ENCODE measurements at regions not wholly inside any gene's neighbourhood (a gene's known extent, or its start where the extent isn't known, plus 50 kb on each side); places are given as distances from the start of the nearest gene placed in this dataset.
"Not testable (repeated sequence)": the region's sequence is repeated elsewhere in the genome, so short reads cannot be mapped to it uniquely, and the experiment has no call there.

GRCh38 chr14:86775896-86776295 is 1217.1 kb downstream of the GALC start:
- not testable (repeated sequence) for DNase-seq

GRCh38 chr14:86774916-86775315 is 1218.1 kb downstream of the GALC start:
- DNase-seq, result no peak

- no peak for DNase-seq
Measured at GRCh38 chr14:86772075-86772474, 1220.9 kb downstream of the GALC start.

GRCh38 chr14:86770186-86770585 is 1222.8 kb downstream of the GALC start:
- DNase-seq, result no peak

DNA sequence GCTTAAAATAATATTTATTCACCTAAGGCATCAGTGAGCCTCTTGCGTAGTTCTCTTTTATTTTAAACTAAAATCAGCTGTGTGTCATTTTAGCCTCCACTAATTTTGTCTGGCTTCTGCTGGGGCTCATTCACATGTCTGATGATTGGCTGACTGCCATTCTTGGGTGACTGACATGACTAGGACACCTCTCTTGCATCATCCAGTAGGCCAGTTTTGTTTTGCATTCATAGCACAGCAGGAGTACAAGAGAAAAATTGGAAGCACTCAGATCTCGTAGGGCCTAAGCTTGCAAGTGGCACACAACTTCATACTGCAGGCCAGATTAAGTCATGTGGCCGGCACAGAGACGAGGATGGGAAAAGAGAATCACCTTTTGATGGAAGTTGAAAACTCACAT is 1226.5 kb downstream of the GALC start:
- DNase-seq, result no peak

DNA sequence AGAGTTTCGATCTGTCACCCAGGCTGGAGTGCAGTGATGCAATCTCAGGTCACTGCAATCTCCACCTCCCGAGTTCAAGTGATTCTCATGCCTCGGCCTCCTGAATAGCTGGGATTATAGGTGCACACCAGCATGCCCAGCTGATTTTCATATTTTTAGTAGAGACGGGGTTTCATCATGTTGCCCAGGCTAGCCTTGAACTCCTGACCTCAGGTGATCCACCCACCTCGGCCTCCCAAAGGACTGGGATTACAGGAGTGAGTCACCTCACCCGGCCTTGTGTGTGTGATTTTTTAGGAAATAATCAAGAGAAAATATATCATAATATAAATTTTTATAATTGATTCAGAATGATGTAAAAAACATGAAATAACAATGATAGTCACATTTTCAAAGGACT is 1231.4 kb downstream of the GALC start:
- no peak for DNase-seq

DNA sequence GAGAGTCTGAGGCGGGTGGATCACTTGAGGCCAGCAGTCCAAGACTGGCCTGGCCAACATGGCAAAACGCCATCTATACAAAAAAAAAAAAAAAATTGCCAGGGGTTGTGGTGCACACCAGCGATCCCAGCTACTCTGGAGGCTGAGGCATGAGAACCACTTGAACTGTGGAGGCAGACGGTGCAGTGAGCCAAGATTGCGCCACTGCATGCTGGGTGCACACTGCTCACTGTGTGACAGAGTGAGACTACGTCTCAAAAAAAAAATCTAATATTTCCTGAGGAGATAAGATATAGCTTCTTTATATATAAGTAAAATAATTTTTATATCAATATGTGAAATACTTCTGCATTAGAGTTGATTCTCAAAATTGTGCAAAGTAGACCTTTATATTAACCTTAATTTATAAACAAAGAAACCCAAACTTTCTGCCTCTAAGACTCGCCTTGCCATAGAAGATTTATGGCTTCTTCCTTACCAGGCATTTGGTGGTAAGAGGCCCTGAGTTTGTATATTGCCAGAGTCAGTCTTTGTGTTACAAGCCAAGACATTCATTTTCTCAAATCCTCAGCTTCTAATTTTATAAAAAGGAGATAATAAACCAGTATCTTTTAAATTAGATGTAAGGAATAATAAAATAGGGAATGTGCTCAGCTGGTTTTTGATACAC is 1226.7 kb downstream of the FLRT2 start:
- DNase-seq, result no peak

GRCh38 chr14:86750488-86750887 is 1220.5 kb downstream of the FLRT2 start:
- not testable (repeated sequence) for DNase-seq

DNA sequence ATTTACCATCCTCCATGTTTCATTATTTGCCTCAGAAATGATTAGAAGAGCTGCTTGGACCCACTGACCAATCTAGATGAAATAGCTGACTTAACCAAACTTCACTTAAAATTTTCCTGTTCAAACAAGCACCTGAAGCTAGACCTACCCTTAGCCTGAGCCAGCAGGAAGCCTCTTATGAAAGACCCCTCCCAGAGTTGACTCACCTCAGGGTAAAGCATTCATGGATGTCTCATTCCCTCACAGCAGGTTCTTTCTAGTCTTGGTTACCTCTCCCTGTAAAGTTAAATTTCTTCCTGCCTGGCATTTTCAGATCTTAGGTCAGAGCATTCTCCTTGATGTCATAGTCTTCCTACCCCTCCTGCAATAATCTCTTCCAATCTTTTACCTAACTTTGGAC is 1209.8 kb downstream of the FLRT2 start:
- DNase-seq, result no peak

- DNase-seq, result not testable (repeated sequence)
Measured at GRCh38 chr14:86731427-86731826, 1201.5 kb downstream of the FLRT2 start.

DNA sequence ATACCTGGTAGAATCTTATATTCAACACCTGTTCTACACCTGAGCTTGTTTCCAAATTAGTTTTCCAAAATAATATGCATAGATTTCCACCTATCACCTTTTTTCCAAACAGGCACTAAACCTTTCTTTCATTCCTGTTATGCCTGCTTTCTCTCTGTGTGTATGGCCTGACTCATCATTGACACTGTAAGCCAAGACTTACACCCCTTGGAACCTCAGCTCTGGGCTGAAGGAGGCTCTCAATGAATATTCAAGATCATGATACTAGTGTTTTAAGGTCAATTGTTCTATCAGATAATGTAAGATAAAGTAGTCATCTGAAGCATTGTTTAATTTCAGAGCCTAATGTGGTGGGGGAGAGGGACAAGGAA is 1193.3 kb downstream of the FLRT2 start:
- DNase-seq, result no peak

DNA sequence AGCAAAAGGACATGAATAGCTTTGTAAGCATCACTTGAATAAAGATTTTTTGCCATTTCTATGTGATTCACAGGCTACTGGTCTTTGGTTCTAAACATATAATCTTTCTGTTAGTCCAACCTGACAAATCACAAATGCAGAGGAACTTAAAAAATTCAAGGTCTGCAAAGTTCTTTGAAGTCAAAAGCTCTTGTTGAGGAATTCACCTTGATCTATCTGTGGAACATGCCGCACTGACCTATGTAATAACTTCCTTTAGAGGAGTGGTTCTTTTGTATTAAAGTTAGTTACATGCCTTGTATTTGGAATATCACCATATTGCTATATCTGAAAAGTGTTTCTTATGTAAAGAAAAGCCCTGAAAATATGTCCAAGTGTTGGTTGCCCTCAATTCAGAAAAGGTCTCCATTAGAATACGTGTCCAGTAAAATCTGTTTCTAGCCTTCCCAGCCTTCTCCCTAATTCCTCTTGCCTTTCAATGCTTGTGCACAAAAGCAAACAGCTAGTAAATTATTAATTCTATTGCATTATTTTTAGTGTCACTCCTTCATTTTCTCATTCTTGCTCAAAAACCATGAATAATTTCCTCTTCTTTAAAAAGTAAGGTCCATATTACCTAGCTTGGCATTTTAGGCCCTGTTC is 1192.8 kb downstream of the FLRT2 start:
- no peak for DNase-seq

- DNase-seq, result no peak
Measured at GRCh38 chr14:86714575-86714974, 1184.6 kb downstream of the FLRT2 start.

DNA sequence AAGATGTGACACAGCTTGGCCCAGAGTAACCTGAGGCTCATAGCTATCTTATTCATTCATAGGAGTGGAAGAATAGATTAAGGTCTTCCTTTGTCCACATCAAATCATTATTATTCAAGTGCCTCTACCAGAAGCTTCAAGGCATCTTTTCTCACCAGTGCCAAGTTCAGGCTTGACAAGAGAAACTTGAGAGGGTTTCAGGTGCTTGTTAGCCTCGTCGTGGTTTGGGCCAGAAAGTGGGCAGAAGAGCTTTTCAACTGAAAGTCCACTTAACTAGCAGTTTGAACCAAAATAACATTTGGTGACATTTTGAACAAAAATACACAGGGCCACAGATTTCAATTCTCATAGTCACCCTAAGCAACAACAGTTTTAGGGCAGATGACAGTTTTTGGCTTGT is 1184.2 kb downstream of the FLRT2 start:
- DNase-seq, result no peak

DNA sequence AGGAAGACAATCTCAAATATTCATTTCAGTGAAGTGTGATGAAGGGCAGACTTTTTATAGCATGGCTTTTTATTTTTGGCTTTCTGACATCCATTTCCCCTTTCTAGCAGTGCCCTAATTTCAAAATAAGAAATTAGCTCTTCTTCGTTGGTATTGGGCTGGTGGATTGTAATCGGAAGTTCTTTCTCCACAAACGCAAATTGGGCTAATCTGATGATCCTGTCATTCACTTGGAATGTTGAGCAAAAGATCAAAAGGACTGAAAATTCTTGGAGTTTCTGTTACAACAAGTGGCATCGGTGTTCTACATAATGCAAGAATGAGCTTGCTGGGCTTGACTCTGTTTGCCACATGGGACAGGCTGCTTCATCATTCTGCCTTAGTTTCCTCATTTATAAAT is 1182.8 kb downstream of the FLRT2 start:
- DNase-seq, result no peak

- no peak for DNase-seq
Measured at GRCh38 chr14:86712176-86712575, 1182.2 kb downstream of the FLRT2 start.

GRCh38 chr14:86708846-86709339 is 1178.9 kb downstream of the FLRT2 start:
- no peak for DNase-seq

- no peak for DNase-seq
Measured at GRCh38 chr14:86707071-86707470, 1177.1 kb downstream of the FLRT2 start.

DNA sequence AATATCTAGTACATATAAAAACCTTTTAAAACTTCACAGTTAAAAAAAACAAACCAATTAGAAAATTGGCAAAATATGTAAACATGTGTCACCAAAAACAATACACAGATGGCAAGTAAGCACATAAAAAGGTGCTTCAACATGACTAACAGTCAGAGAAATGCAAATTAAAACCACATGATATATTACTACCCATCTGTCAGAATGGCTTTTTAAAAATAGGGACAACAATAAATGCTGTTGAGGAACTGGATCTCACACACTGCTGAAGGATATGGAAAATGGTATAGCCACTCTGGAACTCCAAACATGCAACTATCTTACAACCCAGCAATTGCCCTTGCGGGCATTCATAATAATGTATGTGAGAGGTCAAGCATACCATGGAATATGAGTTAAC is 1153.6 kb downstream of the FLRT2 start:
- no peak for DNase-seq

GRCh38 chr14:86675059-86675458 is 1145.1 kb downstream of the FLRT2 start:
- no peak for DNase-seq

GRCh38 chr14:86673523-86673969 is 1143.6 kb downstream of the FLRT2 start:
- DNase-seq, result no peak

- no peak for DNase-seq
Measured at GRCh38 chr14:86672080-86672479, 1142.1 kb downstream of the FLRT2 start.

- DNase-seq, result no peak
Measured at GRCh38 chr14:86665975-86666374, 1136.0 kb downstream of the FLRT2 start.

DNA sequence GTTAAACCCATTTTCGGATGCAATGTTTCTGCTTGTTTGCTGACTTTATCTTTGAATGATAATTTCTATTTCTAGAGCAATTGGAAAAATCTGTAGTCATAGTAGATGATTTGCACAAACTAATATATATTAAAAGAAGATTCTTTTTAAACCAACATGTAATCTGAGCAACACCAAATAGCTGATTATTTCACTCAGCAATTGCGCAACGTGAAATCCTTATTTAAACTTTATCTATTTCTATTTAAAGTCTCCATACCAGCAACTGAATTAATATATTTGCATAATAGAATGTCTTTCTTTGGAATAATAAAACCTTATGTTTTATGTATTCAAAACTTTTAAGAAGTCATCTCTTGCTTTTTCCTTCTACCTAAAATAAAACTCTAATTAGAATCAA is 1132.4 kb downstream of the FLRT2 start:
- DNase-seq, result no peak
